HEK293 (cell line): ENCODE measurements at regions not wholly inside any gene's neighbourhood (a gene's known extent, or its start where the extent isn't known, plus 50 kb on each side); places are given as distances from the start of the nearest gene placed in this dataset.
A peak's percentile ranks its signal among the peaks of the same experiment; 100 is the strongest.

Experiments used
- IKZF3 ChIP-seq: fragments of 450-650 bp; IDR thresholded peaks from 2 replicates; pipeline ENCODE4 v1.5.0; 2018; ENCODE audit warnings: missing biosample characterization, mild to moderate bottlenecking, missing genetic modification characterization, moderate library complexity
- MZF1 ChIP-seq: fragments of 450-650 bp; formaldehyde crosslinking; IDR thresholded peaks from 2 replicates; pipeline ENCODE4 v1.5.1; 2017; ENCODE audit warnings: missing biosample characterization, missing genetic modification characterization, borderline replicate concordance
- SP3 ChIP-seq: fragments of 450-650 bp; formaldehyde crosslinking; IDR thresholded peaks from 2 replicates; pipeline ENCODE4 v1.5.1; 2016; ENCODE audit warnings: missing biosample characterization, missing genetic modification characterization
- ZFP69B ChIP-seq: fragments of 450-650 bp; formaldehyde crosslinking; IDR thresholded peaks from 2 replicates; pipeline ENCODE4 v1.5.1; 2016; ENCODE audit warnings: missing biosample characterization, missing genetic modification characterization
- ZNF157 ChIP-seq: fragments of 450-650 bp; formaldehyde crosslinking; IDR thresholded peaks from 2 replicates; pipeline ENCODE4 v1.5.1; 2016; ENCODE audit warnings: missing biosample characterization, missing genetic modification characterization
- ZNF24 ChIP-seq: fragments of 450-650 bp; formaldehyde crosslinking; IDR thresholded peaks from 2 replicates; pipeline ENCODE4 v1.5.1; 2016; ENCODE audit warnings: missing biosample characterization, missing genetic modification characterization
- ZNF302 ChIP-seq: fragments of 450-650 bp; formaldehyde crosslinking; IDR thresholded peaks from 2 replicates; pipeline ENCODE4 v1.5.1; 2016; ENCODE audit warnings: missing biosample characterization, missing genetic modification characterization, low read depth
- ZNF350 ChIP-seq: fragments of 450-650 bp; formaldehyde crosslinking; IDR thresholded peaks from 2 replicates; pipeline ENCODE4 v1.5.0; 2017; ENCODE audit warnings: missing biosample characterization, mild to moderate bottlenecking, missing genetic modification characterization
- ZNF354C ChIP-seq: fragments of 450-650 bp; formaldehyde crosslinking; IDR thresholded peaks from 2 replicates; pipeline ENCODE4 v1.5.1; 2016; ENCODE audit warnings: missing biosample characterization, missing genetic modification characterization, low read depth, borderline replicate concordance
- ZNF416 ChIP-seq: fragments of 450-650 bp; formaldehyde crosslinking; IDR thresholded peaks from 2 replicates; pipeline ENCODE4 v1.5.1; 2016; ENCODE audit warnings: missing biosample characterization, missing genetic modification characterization
- ZNF423 ChIP-seq: fragments of 450-650 bp; formaldehyde crosslinking; IDR thresholded peaks from 2 replicates; pipeline ENCODE4 v1.5.1; 2016; ENCODE audit warnings: missing biosample characterization, missing genetic modification characterization
- ZNF548 ChIP-seq: fragments of 450-650 bp; formaldehyde crosslinking; IDR thresholded peaks from 2 replicates; pipeline ENCODE4 v1.5.1; 2016; ENCODE audit warnings: missing biosample characterization, missing genetic modification characterization
- ZNF558 ChIP-seq: fragments of 450-650 bp; formaldehyde crosslinking; IDR thresholded peaks from 2 replicates; pipeline ENCODE4 v1.5.1; 2016; ENCODE audit warnings: missing biosample characterization, missing genetic modification characterization
- ZNF560 ChIP-seq: fragments of 450-650 bp; formaldehyde crosslinking; IDR thresholded peaks from 2 replicates; pipeline ENCODE4 v1.5.1; 2017; ENCODE audit warnings: missing biosample characterization, missing genetic modification characterization, borderline replicate concordance
- ZNF791 ChIP-seq: fragments of 450-650 bp; formaldehyde crosslinking; IDR thresholded peaks from 2 replicates; pipeline ENCODE4 v1.5.1; 2016; ENCODE audit warnings: missing biosample characterization, missing genetic modification characterization
- ZNF830 ChIP-seq: fragments of 450-650 bp; IDR thresholded peaks from 2 replicates; pipeline ENCODE4 v1.5.0; 2018; ENCODE audit warnings: missing biosample characterization, missing genetic modification characterization, low read depth, mild to moderate bottlenecking, moderate library complexity
- ZNF837 ChIP-seq: fragments of 450-650 bp; formaldehyde crosslinking; IDR thresholded peaks from 2 replicates; pipeline ENCODE4 v1.5.1; 2016; ENCODE audit warnings: missing biosample characterization, missing genetic modification characterization
- TF ChIP-seq, protein P1 (sequence below): fragments of 450-650 bp; formaldehyde crosslinking; IDR thresholded peaks from 2 replicates; pipeline ENCODE4 v1.5.1; 2016; ENCODE audit warnings: missing biosample characterization, missing genetic modification characterization
- TF ChIP-seq, protein P2 (sequence below): fragments of 450-650 bp; formaldehyde crosslinking; conservative IDR thresholded peaks from 2 replicates; pipeline ENCODE4 v1.5.1; 2016; ENCODE audit warnings: low read depth, missing biosample characterization, missing genetic modification characterization
- TF ChIP-seq, protein P3 (sequence below): fragments of 450-650 bp; formaldehyde crosslinking; IDR thresholded peaks from 2 replicates; pipeline ENCODE4 v1.5.1; 2016; ENCODE audit warnings: missing biosample characterization, missing genetic modification characterization
- TF ChIP-seq, protein P4 (sequence below): fragments of 450-650 bp; formaldehyde crosslinking; IDR thresholded peaks from 2 replicates; pipeline ENCODE4 v1.5.1; 2016; ENCODE audit warnings: missing biosample characterization, missing genetic modification characterization
- TF ChIP-seq, protein P5 (sequence below): fragments of 450-650 bp; formaldehyde crosslinking; IDR thresholded peaks from 2 replicates; pipeline ENCODE4 v1.5.1; 2016; ENCODE audit warnings: missing biosample characterization, missing genetic modification characterization
- TF ChIP-seq, protein P6 (sequence below): fragments of 450-650 bp; IDR thresholded peaks from 2 replicates; pipeline ENCODE4 v1.5.1; 2018; ENCODE audit warnings: missing biosample characterization, mild to moderate bottlenecking, missing genetic modification characterization

DNA sequence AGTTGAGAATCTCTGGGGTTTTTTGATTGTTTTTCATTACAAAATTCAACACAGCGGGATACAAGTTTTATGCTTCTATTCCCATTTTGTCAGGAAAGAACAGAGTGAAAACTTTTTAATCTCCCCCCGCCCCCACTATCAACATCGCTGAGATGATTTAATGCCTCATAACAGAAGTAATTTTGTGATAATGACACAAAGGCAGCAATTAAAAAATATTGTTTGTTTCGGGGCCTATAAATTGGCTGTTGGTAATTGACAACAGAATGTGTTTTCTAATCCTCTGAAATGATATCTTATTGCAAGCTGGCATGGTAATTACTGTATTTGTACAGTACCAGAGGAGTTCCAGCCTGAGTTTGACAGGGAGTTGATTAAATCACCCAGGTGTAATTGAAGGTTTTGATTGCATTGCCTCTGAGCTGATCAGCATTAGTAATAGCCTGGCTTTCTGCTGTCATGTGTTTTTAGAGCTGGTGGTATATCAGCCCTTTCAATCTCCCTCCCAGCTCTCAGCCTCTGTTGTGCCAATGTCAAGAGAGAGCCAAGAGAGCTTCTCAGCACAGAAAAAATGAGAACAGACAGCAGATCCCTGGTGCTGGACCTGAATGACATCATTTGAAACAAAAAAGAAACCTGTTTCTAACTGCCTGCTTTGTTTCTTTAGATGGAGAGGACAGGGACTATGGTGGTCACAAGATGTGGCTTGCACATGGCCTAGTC is 265.1 kb downstream of the FAM76B start (continued):
- TF ChIP-seq ZNF837 = no peak
- TF ChIP-seq ZNF548 (tag by site-specific recombination) = no peak
- peak; percentile 85 for TF ChIP-seq ZNF24 (tag by site-specific recombination)
- TF ChIP-seq, protein P1, sequence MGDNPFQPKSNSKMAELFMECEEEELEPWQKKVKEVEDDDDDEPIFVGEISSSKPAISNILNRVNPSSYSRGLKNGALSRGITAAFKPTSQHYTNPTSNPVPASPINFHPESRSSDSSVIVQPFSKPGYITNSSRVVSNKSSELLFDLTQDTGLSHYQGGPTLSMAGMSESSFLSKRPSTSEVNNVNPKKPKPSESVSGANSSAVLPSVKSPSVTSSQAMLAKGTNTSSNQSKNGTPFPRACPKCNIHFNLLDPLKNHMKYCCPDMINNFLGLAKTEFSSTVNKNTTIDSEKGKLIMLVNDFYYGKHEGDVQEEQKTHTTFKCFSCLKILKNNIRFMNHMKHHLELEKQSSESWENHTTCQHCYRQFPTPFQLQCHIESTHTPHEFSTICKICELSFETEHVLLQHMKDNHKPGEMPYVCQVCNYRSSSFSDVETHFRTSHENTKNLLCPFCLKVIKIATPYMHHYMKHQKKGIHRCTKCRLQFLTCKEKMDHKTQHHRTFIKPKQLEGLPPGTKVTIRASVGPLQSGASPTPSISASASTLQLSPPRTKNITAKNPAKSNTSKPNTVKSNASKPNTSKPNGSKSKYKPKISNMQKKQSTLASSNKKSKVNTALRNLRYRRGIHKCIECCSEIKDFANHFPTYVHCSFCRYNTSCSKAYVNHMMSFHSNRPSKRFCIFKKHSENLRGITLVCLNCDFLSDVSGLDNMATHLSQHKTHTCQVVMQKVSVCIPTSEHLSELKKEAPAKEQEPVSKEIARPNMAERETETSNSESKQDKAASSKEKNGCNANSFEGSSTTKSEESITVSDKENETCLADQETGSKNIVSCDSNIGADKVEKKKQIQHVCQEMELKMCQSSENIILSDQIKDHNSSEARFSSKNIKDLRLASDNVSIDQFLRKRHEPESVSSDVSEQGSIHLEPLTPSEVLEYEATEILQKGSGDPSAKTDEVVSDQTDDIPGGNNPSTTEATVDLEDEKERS = no peak
- no peak for TF ChIP-seq ZNF416 (tag by site-specific recombination)
- TF ChIP-seq, protein P2, sequence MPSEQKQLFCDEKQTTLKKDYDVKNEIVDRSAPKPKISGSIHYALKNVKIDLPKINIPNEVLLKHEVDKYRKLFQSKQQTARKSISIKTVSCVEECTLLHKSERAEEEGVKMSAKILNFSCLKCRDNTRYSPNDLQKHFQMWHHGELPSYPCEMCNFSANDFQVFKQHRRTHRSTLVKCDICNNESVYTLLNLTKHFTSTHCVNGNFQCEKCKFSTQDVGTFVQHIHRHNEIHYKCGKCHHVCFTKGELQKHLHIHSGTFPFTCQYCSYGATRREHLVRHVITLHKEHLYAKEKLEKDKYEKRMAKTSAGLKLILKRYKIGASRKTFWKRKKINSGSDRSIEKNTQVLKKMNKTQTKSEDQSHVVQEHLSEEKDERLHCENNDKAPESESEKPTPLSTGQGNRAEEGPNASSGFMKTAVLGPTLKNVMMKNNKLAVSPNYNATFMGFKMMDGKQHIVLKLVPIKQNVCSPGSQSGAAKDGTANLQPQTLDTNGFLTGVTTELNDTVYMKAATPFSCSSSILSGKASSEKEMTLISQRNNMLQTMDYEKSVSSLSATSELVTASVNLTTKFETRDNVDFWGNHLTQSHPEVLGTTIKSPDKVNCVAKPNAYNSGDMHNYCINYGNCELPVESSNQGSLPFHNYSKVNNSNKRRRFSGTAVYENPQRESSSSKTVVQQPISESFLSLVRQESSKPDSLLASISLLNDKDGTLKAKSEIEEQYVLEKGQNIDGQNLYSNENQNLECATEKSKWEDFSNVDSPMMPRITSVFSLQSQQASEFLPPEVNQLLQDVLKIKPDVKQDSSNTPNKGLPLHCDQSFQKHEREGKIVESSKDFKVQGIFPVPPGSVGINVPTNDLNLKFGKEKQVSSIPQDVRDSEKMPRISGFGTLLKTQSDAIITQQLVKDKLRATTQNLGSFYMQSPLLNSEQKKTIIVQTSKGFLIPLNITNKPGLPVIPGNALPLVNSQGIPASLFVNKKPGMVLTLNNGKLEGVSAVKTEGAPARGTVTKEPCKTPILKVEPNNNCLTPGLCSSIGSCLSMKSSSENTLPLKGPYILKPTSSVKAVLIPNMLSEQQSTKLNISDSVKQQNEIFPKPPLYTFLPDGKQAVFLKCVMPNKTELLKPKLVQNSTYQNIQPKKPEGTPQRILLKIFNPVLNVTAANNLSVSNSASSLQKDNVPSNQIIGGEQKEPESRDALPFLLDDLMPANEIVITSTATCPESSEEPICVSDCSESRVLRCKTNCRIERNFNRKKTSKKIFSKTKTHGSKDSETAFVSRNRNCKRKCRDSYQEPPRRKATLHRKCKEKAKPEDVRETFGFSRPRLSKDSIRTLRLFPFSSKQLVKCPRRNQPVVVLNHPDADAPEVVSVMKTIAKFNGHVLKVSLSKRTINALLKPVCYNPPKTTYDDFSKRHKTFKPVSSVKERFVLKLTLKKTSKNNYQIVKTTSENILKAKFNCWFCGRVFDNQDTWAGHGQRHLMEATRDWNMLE (tag by site-specific recombination) = no peak
- TF ChIP-seq ZNF354C (tag by site-specific recombination) = no peak
- no peak for TF ChIP-seq ZFP69B (tag by site-specific recombination)
- TF ChIP-seq ZNF157 (tag by site-specific recombination) = no peak
- TF ChIP-seq, protein P3, sequence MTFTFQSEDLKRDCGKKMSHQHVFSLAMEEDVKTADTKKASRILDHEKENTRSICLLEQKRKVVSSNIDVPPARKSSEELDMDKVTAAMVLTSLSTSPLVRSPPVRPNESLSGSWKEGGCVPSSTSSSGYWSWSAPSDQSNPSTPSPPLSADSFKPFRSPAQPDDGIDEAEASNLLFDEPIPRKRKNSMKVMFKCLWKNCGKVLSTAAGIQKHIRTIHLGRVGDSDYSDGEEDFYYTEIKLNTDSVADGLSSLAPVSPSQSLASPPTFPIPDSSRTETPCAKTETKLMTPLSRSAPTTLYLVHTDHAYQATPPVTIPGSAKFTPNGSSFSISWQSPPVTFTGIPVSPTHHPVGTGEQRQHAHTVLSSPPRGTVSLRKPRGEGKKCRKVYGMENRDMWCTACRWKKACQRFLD (tag by site-specific recombination) = no peak
- no peak for TF ChIP-seq ZNF350 (tag by site-specific recombination)
- 0 out of 2 replicates have a peak, but pooled peaks have one; percentile 32 for TF ChIP-seq ZNF558 (tag by site-specific recombination)
- TF ChIP-seq, protein P4, sequence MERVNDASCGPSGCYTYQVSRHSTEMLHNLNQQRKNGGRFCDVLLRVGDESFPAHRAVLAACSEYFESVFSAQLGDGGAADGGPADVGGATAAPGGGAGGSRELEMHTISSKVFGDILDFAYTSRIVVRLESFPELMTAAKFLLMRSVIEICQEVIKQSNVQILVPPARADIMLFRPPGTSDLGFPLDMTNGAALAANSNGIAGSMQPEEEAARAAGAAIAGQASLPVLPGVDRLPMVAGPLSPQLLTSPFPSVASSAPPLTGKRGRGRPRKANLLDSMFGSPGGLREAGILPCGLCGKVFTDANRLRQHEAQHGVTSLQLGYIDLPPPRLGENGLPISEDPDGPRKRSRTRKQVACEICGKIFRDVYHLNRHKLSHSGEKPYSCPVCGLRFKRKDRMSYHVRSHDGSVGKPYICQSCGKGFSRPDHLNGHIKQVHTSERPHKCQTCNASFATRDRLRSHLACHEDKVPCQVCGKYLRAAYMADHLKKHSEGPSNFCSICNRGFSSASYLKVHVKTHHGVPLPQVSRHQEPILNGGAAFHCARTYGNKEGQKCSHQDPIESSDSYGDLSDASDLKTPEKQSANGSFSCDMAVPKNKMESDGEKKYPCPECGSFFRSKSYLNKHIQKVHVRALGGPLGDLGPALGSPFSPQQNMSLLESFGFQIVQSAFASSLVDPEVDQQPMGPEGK (tag by site-specific recombination) = peak; percentile 50
- no peak for TF ChIP-seq ZNF560 (tag by site-specific recombination)
- TF ChIP-seq, protein P5, sequence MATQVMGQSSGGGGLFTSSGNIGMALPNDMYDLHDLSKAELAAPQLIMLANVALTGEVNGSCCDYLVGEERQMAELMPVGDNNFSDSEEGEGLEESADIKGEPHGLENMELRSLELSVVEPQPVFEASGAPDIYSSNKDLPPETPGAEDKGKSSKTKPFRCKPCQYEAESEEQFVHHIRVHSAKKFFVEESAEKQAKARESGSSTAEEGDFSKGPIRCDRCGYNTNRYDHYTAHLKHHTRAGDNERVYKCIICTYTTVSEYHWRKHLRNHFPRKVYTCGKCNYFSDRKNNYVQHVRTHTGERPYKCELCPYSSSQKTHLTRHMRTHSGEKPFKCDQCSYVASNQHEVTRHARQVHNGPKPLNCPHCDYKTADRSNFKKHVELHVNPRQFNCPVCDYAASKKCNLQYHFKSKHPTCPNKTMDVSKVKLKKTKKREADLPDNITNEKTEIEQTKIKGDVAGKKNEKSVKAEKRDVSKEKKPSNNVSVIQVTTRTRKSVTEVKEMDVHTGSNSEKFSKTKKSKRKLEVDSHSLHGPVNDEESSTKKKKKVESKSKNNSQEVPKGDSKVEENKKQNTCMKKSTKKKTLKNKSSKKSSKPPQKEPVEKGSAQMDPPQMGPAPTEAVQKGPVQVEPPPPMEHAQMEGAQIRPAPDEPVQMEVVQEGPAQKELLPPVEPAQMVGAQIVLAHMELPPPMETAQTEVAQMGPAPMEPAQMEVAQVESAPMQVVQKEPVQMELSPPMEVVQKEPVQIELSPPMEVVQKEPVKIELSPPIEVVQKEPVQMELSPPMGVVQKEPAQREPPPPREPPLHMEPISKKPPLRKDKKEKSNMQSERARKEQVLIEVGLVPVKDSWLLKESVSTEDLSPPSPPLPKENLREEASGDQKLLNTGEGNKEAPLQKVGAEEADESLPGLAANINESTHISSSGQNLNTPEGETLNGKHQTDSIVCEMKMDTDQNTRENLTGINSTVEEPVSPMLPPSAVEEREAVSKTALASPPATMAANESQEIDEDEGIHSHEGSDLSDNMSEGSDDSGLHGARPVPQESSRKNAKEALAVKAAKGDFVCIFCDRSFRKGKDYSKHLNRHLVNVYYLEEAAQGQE (tag by site-specific recombination) = no peak
- TF ChIP-seq ZNF302 (tag by site-specific recombination) = no peak
- TF ChIP-seq IKZF3 (tag by site-specific recombination) = peak; percentile 95
- TF ChIP-seq MZF1 (tag by site-specific recombination) = no peak
- TF ChIP-seq, protein P6, sequence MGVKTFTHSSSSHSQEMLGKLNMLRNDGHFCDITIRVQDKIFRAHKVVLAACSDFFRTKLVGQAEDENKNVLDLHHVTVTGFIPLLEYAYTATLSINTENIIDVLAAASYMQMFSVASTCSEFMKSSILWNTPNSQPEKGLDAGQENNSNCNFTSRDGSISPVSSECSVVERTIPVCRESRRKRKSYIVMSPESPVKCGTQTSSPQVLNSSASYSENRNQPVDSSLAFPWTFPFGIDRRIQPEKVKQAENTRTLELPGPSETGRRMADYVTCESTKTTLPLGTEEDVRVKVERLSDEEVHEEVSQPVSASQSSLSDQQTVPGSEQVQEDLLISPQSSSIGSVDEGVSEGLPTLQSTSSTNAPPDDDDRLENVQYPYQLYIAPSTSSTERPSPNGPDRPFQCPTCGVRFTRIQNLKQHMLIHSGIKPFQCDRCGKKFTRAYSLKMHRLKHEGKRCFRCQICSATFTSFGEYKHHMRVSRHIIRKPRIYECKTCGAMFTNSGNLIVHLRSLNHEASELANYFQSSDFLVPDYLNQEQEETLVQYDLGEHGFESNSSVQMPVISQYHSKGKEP (tag by site-specific recombination) = no peak; the same call in 1 of the 2 replicates
- TF ChIP-seq ZNF423 (tag by site-specific recombination) = no peak
- TF ChIP-seq SP3 = no peak
- no peak for TF ChIP-seq ZNF830 (tag by site-specific recombination)
- TF ChIP-seq ZNF791 (tag by site-specific recombination) = no peak
